HG03095 (cell line): ENCODE measurements at regions not wholly inside any gene's neighbourhood (a gene's known extent, or its start where the extent isn't known, plus 50 kb on each side); places are given as distances from the start of the nearest gene placed in this dataset.
"Not testable (repeated sequence)": the region's sequence is repeated elsewhere in the genome, so short reads cannot be mapped to it uniquely, and the experiment has no call there.

Experiments
- ATAC-seq: cut with Tn5 transposase; IDR thresholded peaks from one replicate; pipeline ENCODE4 v1.9.1; 2021; ENCODE audit warnings: moderate library complexity; ENCODE audit not compliant: unreplicated experiment

GRCh38 chr11:134949121-134950090, 537.4 kb upstream of the B3GAT1 start:
- ATAC-seq = no peak

- no peak for ATAC-seq
These were observed 535.5 kb upstream of the B3GAT1 start for GRCh38 chr11:134947556-134947955.

DNA sequence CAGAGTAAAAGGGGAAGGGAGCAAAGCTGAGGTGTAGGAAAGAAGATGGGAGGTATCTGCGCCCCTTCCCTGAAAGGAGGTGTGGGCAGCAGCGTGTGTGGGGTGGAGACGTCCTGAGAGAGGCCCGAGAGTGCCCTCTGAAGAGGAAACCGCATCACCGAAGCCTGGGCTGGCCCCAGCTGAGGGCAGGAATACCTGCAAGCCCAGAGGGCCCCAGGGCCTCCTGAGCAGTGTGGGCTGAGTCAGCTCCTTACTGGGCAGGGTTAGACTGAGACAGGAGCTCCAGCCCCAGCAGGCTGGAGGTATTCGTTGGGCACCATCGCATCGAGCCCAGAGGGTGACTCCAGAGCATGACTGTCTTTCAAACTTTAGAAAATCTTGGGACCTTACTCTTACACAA, 534.0 kb upstream of the B3GAT1 start:
- no peak for ATAC-seq

DNA sequence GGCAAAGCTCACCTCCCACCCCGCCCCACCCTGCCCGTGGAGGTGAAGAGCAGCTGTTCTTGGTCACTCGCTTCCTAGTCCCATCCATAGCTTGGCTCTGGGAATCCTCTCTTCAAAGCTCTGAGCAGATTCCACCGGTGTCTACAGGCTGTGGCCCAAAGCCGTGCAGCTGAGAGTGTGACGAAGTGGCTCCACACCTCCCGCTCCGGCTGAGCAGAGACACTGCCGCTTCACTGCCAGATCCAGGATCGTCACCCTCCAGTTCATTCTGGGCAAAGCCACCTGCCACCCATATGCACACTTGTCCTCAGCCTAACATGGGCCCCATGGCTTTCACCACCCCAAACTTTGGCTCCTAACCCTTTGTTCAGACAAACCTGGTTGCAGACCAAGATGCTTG, 532.9 kb upstream of the B3GAT1 start:
- no peak for ATAC-seq

GRCh38 chr11:134944131-134944530, 532.1 kb upstream of the B3GAT1 start:
- ATAC-seq = no peak

DNA sequence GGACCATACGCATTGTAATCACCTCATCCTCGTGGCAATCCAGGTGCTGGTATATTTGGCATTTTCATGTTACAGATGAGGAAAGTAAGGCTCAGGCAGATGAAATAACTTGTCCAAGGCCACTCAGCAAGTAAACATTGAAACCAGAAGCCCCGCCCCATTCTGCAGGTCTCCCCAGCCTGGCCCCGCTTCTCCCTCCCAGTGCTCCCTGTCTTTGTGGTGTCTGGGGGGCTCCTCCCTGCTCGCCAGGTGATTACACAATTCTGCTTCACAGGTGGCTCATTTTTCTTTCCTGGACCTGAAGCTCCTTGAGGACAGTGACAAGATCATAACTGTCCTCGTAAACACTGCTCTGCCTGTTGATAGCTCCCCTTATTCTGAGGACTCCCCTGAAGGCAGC, 531.5 kb upstream of the B3GAT1 start:
- ATAC-seq = no peak

DNA sequence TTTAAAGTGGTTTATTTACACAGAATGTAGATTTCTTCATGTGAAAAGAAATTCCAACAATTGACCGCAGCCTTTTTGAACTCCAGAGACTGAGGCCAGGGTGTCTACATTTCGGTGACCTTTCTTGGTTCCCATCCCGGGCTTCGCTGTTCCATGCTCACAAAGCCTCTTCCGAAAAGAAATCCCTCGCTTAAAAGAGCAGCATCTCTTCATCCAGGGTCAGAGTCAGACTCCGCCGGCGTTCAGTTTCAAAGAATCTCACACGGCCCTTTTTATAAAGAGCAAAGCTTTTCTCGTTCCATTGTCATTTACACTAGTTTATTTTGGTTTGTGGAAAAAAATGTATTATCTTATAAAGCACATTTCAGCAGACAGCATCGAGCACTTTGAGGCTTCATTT, 530.6 kb upstream of the B3GAT1 start:
- no peak for ATAC-seq

- ATAC-seq = not testable (repeated sequence)
These were observed 530.0 kb upstream of the B3GAT1 start for GRCh38 chr11:134941936-134942600.

- no peak for ATAC-seq
These were observed 529.3 kb upstream of the B3GAT1 start for GRCh38 chr11:134941326-134941725.

DNA sequence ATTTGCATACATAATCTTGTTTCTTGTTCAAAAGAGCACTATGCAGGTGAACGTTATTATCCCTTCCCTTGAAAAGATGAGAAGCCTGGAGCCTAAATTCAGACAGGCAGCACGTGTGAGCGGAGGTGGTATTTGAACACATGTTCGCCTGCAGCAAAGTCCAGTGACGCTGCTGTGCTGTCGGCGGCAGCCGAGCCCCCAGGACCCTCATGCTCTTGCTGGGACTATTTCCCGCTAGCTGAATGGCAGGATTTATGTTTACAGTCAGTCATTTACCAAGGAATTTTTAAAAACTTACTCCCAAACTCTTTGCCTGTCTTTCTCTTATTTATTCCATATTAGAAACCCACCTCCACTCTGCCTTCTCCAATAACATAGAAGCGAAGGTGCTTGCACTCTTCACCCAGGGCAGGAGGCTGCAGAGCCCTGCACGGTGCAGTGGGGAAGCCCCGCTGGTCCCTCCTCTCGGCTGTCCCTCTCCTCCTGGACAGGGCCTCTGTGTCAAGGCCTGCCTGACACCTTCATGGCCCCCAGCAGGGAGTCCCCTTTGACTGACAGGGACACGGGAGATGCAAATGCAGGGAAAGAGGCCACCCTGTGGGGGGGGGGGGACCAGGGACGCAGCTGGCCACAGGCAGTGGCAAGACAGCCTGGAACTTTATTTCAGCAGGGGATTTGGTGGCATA, 528.5 kb upstream of the B3GAT1 start:
- no peak for ATAC-seq

DNA sequence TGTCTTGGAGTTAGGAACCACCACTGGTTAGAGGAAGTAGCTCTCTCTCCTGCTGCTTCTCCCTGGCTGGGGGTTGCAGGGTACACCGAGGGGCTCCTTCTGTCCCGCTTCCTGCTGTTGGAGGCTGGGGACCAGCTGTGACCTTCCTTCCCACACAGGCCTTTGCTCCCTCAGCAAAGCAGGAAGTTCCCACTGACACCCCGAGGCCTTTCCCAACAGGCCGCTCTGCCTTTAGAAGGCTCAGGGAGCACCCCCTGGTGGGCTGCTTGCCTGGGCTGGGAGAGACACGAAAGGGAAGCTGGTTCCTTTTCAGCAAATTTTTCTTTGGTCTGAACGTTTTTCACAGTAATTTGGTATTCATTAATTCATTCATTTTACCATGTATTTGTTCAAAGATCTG, 527.9 kb upstream of the B3GAT1 start:
- ATAC-seq = no peak

GRCh38 chr11:134939031-134939430, 527.0 kb upstream of the B3GAT1 start:
- no peak for ATAC-seq

- ATAC-seq = no peak
These were observed 526.2 kb upstream of the B3GAT1 start for GRCh38 chr11:134938212-134938611.

DNA sequence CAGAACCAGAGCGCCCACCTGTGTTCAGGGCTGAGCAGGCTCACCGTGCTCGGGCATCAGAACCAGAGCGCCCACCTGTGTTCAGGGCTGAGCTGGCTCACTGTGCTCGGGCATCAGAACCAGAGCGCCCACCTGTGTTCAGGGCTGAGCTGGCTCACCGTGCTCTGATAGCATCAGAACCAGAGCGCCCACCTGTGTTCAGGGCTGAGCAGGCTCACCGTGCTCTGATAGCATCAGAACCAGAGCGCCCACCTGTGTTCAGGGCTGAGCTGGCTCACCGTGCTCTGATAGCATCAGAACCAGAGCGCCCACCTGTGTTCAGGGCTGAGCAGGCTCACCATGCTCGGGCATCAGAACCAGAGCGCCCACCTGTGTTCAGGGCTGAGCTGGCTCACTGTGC, 525.2 kb upstream of the B3GAT1 start:
- not testable (repeated sequence) for ATAC-seq

- no peak for ATAC-seq
These were observed 520.7 kb upstream of the B3GAT1 start for GRCh38 chr11:134932761-134933160.

DNA sequence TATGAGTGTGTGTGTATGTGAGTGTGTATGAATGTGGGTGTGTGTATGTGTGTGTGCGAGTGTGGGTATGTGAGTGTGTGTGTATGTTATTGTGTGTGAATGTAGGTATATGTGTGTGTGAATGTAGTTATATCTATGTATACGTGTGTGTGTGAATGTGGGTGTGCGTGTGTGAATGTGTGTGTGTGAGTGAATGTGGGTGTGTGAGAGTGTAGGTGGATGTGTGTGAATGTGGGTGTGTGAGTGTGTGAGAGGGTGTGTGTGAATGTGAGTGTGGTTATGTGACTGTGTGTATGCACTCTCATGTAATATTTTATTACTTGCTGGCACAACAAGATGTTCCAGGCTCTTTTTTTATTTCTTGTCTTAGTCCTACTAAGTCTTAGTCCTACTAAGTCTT, 513.4 kb upstream of the B3GAT1 start:
- ATAC-seq = no peak

- ATAC-seq = no peak
These were observed 511.4 kb upstream of the B3GAT1 start for GRCh38 chr11:134923441-134923840.

- no peak for ATAC-seq
These were observed 509.9 kb upstream of the B3GAT1 start for GRCh38 chr11:134921938-134922337.

- no peak for ATAC-seq
These were observed 509.0 kb upstream of the B3GAT1 start for GRCh38 chr11:134920851-134921608.

- no peak for ATAC-seq
These were observed 504.6 kb upstream of the B3GAT1 start for GRCh38 chr11:134916421-134917213.
